Osteocyte (in vitro differentiated cells): ENCODE measurements at regions not wholly inside any gene's neighbourhood (a gene's known extent, or its start where the extent isn't known, plus 50 kb on each side); places are given as distances from the start of the nearest gene placed in this dataset.
A peak's percentile ranks its signal among the peaks of the same experiment; 100 is the strongest.

ENCODE experiments used
- DNase-seq: peaks from one replicate; pipeline ENCODE4 v3.0.0; 2021; ENCODE audit warnings: mixed read lengths; ENCODE audit not compliant: unreplicated experiment; ENCODE audit errors: extremely low spot score
- H3K27ac Mint-ChIP-seq: one replicate; pipeline ENCODE4 v1.8.0; 2021; ENCODE audit warnings: mild to moderate bottlenecking, mixed read lengths; ENCODE audit not compliant: unreplicated experiment
- H3K27me3 Mint-ChIP-seq: one replicate; pipeline ENCODE4 v1.8.0; 2021; ENCODE audit warnings: mixed read lengths; ENCODE audit not compliant: unreplicated experiment
- H3K36me3 Mint-ChIP-seq: one replicate; pipeline ENCODE4 v1.8.0; 2021; ENCODE audit warnings: mixed read lengths; ENCODE audit not compliant: unreplicated experiment
- H3K4me1 Mint-ChIP-seq: one replicate; pipeline ENCODE4 v1.8.0; 2021; ENCODE audit warnings: mixed read lengths; ENCODE audit not compliant: unreplicated experiment
- H3K4me3 Mint-ChIP-seq: one replicate; pipeline ENCODE4 v1.8.0; 2021; ENCODE audit warnings: mild to moderate bottlenecking, moderate library complexity, mixed read lengths; ENCODE audit not compliant: unreplicated experiment
- H3K9me3 Mint-ChIP-seq: one replicate; pipeline ENCODE4 v1.8.0; 2021; ENCODE audit warnings: mixed read lengths; ENCODE audit not compliant: unreplicated experiment
- TF ChIP-seq, protein P1 (sequence below): fragments of 200-600 bp; sonication (generic); IDR thresholded peaks from 2 replicates; pipeline ENCODE4 v1.5.0; 2021; ENCODE audit warnings: antibody characterized with exemption, mild to moderate bottlenecking, moderate library complexity

DNA sequence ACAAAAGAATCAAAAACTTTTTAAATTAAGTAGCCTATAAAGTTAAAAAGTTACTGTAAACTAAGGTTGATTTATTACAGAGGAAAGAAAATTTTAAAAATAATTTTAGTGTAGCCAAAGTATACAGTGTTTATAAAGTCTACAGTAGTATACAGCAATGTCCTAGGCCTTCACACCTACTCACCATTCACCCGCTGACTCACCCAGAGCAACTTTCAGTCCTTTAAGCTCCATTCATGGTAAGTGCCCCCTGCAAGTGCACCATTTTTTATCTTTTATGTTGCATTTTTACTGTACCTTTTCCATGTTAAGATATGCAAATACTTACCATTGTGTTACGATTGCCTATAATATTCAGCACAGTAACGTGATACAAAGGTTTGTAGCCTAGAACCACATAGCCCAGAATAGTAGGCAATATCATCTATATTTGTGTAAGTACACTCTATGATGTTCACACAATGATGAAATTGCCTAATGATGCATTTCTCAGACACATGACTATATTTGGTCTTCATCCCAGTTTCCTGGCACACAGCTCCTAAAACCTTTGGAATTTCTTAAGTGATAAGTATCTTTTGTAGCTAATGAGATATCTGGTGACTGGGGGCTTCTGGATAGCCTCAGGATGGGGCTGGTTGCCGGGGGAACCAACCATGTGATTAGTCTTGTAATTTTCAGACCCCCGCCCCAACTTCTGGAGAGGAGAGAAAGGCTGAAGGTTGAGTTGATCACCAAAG, 111.0 kb downstream of the MRPL14 start:
- no peaks in the 10 kb centered on the region for H3K9me3 Mint-ChIP-seq
- TF ChIP-seq, protein P1, sequence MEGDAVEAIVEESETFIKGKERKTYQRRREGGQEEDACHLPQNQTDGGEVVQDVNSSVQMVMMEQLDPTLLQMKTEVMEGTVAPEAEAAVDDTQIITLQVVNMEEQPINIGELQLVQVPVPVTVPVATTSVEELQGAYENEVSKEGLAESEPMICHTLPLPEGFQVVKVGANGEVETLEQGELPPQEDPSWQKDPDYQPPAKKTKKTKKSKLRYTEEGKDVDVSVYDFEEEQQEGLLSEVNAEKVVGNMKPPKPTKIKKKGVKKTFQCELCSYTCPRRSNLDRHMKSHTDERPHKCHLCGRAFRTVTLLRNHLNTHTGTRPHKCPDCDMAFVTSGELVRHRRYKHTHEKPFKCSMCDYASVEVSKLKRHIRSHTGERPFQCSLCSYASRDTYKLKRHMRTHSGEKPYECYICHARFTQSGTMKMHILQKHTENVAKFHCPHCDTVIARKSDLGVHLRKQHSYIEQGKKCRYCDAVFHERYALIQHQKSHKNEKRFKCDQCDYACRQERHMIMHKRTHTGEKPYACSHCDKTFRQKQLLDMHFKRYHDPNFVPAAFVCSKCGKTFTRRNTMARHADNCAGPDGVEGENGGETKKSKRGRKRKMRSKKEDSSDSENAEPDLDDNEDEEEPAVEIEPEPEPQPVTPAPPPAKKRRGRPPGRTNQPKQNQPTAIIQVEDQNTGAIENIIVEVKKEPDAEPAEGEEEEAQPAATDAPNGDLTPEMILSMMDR: no peak
- peaks cover 22% of the 10 kb centered on the region for H3K27me3 Mint-ChIP-seq
- H3K4me1 Mint-ChIP-seq: peaks cover 11% of the 10 kb centered on the region
- no peak overlapping the region for H3K27ac Mint-ChIP-seq
- H3K4me3 Mint-ChIP-seq: no peak overlapping the region
- DNase-seq: no peak
- H3K36me3 Mint-ChIP-seq: no peaks in the 10 kb centered on the region

DNA sequence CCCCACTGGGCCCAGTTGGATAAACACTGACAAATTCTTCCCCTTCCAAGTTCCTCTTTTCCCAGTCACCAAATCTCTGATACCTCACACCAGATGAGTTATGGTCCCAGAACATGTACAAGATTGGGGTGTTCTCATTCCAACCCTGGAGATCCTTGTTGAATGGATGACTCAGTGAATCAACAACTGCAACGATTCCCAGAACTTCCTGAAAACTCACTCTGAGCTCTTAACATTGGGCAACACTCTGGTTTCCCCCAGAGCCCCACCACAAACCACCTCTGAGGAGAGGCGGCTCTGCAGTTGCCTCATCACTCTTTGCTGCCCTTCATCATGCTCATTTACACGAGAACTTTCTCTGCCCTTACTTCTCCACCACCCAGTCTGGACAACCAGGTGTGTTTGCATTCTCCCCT, 115.2 kb downstream of the MRPL14 start:
- Mint-ChIP-seq H3K27me3 (peaks cover 24% of the 10 kb centered on the region), H3K9me3 (no peaks in the 10 kb centered on the region), H3K4me3 (no peak overlapping the region), H3K27ac (peak overlapping the region; percentile 27), H3K4me1 (peaks cover 29% of the 10 kb centered on the region), H3K36me3 (no peaks in the 10 kb centered on the region)
- TF ChIP-seq, protein P1: no peak
- DNase-seq: no peak

DNA sequence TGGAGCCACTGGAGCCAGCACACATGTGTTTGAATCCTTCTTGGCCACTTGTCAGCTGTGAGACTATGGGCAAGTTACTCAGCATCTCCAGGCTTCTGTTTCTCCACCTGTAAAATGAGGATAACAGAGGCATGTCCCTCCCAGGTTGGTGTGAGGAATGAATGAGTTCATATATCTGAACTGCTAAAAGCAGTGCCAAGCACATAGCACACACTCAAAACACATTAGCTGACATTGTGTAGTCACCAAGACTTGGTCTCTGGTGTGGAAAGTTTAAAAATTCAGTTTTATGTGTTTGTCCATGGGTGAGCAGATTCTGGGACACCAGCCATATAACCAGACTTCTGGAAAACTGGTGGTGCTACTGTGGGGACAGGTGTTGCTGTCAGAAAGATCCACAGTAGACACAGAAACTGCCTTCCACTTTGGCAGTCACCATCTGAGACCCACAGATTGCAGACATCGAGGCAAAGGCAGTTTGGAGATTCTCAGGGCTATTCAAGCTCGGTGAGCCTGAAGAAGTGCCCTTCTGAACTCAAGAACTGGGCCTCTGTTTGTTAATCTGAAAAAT, 115.8 kb downstream of the MRPL14 start:
- H3K36me3 Mint-ChIP-seq: no peaks in the 10 kb centered on the region
- H3K27ac Mint-ChIP-seq: no peak overlapping the region
- no peak overlapping the region for H3K4me3 Mint-ChIP-seq
- TF ChIP-seq, protein P1: no peak
- peaks cover 29% of the 10 kb centered on the region for H3K4me1 Mint-ChIP-seq
- no peak for DNase-seq
- H3K9me3 Mint-ChIP-seq: no peaks in the 10 kb centered on the region
- peaks cover 19% of the 10 kb centered on the region for H3K27me3 Mint-ChIP-seq

DNA sequence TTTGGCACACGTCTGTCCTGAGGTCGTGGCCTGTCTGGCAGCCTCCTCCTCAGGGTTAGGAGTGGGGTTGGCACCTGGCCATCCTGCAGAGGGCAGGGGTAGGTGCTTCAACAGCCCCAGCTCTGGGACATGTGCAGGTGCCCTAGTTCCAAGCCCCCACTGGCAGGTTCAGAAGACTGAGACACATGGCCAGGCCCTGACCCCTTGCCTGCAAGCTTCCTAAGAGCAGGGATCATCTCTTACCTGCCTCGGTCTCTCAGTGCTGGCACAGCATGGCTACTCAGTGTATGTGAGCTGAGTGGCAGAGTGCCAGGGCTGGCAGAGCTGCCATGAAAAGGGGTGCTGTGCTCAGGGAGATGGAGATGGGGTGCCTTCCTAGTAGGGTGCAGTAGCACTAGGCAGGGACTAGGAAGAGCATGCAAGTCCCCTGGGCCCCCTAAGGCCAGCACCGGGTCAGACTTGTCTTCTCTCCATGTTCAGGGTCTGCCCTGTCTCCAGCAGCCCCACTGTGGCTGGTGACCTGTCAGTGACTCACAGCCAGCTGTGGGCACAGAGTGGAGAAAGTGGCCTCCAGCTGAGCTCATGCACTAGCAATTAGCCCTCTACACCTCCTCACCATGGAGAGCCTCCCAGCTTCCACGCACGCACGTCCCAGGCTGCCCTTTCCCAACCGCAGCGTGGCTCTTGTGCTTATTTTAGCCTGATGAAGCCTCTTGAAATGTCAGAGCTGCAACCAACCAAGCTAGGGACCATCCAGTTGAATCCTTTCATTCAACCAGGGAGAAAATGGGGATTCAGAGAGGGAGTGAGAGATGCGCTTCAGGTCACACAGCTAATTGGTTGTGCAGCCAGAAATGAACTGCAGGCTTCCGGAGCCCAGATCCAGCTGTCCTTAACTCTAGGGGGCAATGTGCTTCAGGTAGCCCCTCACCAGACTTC, 116.6 kb downstream of the MRPL14 start:
- TF ChIP-seq, protein P1: no peak
- Mint-ChIP-seq H3K4me3 (no peak overlapping the region), H3K27ac (no peak overlapping the region), H3K4me1 (peaks cover 29% of the 10 kb centered on the region), H3K36me3 (no peaks in the 10 kb centered on the region), H3K9me3 (no peaks in the 10 kb centered on the region), H3K27me3 (peaks cover 21% of the 10 kb centered on the region)
- DNase-seq: peak; percentile 90
